A549 (cell line): ENCODE measurements at regions not wholly inside any gene's neighbourhood (a gene's known extent, or its start where the extent isn't known, plus 50 kb on each side); places are given as distances from the start of the nearest gene placed in this dataset.

Experiments used
- ATAC-seq, 2 experiments: fragments of 200-7000 bp in 1 of 2; fragments of >200 bp in 1 of 2; cut with Nextera tagmentation in 1 of 2; cut with Tn5 transposase in 1 of 2; 3 replicates each; pipeline versions ENCODE4 v1.8.0 to v1.9.1; 2018 to 2020; ENCODE audit warnings: mild to moderate bottlenecking in 1 of 2, moderate library complexity in 1 of 2
- CTCF ChIA-PET: fragments of 300-600 bp; sonication (Branson Sonifier 250); formaldehyde crosslinking; extraction: SDS; loops from one replicate; lab custom pipeline; 2021; ENCODE audit warnings: antibody characterized with exemption, inconsistent platforms; lab: Yijun Ruan, JAX
- POLR2A ChIA-PET: fragments of 350-600 bp; formaldehyde crosslinking; extraction: SDS; loops from one replicate; lab custom pipeline; 2021; ENCODE audit warnings: antibody characterized with exemption, inconsistent platforms; lab: Yijun Ruan, JAX
- DNase-seq, 2 experiments: peaks; one replicate each; pipeline versions ENCODE4 v3.0.0 to v3.0.0-alpha.2; 2011 to 2016; ENCODE audit warnings: low read depth in 1 of 2, low spot score in 1 of 2
- FAIRE-seq: peaks from 2 replicates; lab custom pipeline; 2011; peaks lifted over from hg19 to GRCh38; lab: Jason Lieb, UNC
- H3K27ac ChIP-seq, 2 experiments: fragments of >200 bp; sonication (Bioruptor Twin); formaldehyde crosslinking; 3 replicates each; pipeline ENCODE4 v1.5.1; 2016 to 2017
- H3K4me1 ChIP-seq: fragments of >200 bp; sonication (Bioruptor Twin); formaldehyde crosslinking; 3 replicates; pipeline ENCODE4 v1.6.1; 2016
- H3K4me2 ChIP-seq: fragments of >200 bp; sonication (Bioruptor Twin); formaldehyde crosslinking; 3 replicates; pipeline ENCODE4 v1.6.1; 2016
- H3K4me3 ChIP-seq: fragments of >200 bp; sonication (Bioruptor Twin); formaldehyde crosslinking; 3 replicates; pipeline ENCODE4 v1.5.1; 2016
- H3K9me3 ChIP-seq: fragments of >200 bp; sonication (Bioruptor Twin); formaldehyde crosslinking; 3 replicates; pipeline ENCODE4 v1.6.1; 2016
- BCL3 ChIP-seq: fragments of >200 bp; sonication (Bioruptor Twin); formaldehyde crosslinking; IDR thresholded peaks from 3 replicates; pipeline ENCODE4 v1.6.1; 2016
- BHLHE40 ChIP-seq: IDR thresholded peaks from 2 replicates; pipeline ENCODE4 v1.6.1; 2012; ENCODE audit warnings: low read depth, low read length, inconsistent platforms
- CBX2 ChIP-seq: fragments of 200-600 bp; sonication (generic); IDR thresholded peaks from 2 replicates; pipeline ENCODE4 v1.6.1; 2016; ENCODE audit warnings: low read depth, mild to moderate bottlenecking, borderline replicate concordance
- CBX8 ChIP-seq: fragments of 200-600 bp; sonication (generic); IDR thresholded peaks from 2 replicates; pipeline ENCODE4 v1.6.1; 2016
- EP300 ChIP-seq, 2 experiments: fragments of >200 bp; sonication (Bioruptor Twin); formaldehyde crosslinking; IDR thresholded peaks; 2 replicates in 1 of 2; 3 replicates in 1 of 2; pipeline ENCODE4 v1.6.1; 2016 to 2017
- ESRRA ChIP-seq: fragments of 150-350 bp; IDR thresholded peaks from 2 replicates; pipeline ENCODE4 v1.6.1; 2014; ENCODE audit warnings: mild to moderate bottlenecking, low read length, borderline replicate concordance
- FOSB ChIP-seq: fragments of 250-450 bp; sonication (Bioruptor Pico); IDR thresholded peaks from 2 replicates; pipeline ENCODE4 v1.5.0; 2020; ENCODE audit warnings: mild to moderate bottlenecking, moderate library complexity
- FOSL2 ChIP-seq, 2 experiments: fragments of 450-650 bp in 1 of 2; fragments of >200 bp in 1 of 2; sonication (Bioruptor Twin) in 1 of 2; formaldehyde crosslinking; IDR thresholded peaks; 2 replicates each; pipeline versions ENCODE4 v1.5.0 to v1.6.1; 2016 to 2020; ENCODE audit warnings: mild to moderate bottlenecking in 1 of 2, moderate library complexity in 1 of 2
- FOXS1 ChIP-seq: fragments of 250-450 bp; sonication (Bioruptor Pico); IDR thresholded peaks from 2 replicates; pipeline ENCODE4 v1.5.0; 2020; ENCODE audit warnings: mild to moderate bottlenecking, moderate library complexity
- HDAC2 ChIP-seq: fragments of 200-600 bp; sonication (generic); IDR thresholded peaks from 2 replicates; pipeline ENCODE4 v1.6.1; 2016
- HEYL ChIP-seq: fragments of 250-450 bp; sonication (Bioruptor Pico); IDR thresholded peaks from 2 replicates; pipeline ENCODE4 v1.8.0; 2021; ENCODE audit warnings: mild to moderate bottlenecking, moderate library complexity
- JUN ChIP-seq, 2 experiments: fragments of >200 bp; sonication (Bioruptor Twin); formaldehyde crosslinking; IDR thresholded peaks; 2 replicates in 1 of 2; 3 replicates in 1 of 2; pipeline ENCODE4 v1.6.1; 2016 to 2017
- KDM1A ChIP-seq: fragments of 200-600 bp; sonication (generic); IDR thresholded peaks from 2 replicates; pipeline ENCODE4 v1.6.1; 2016; ENCODE audit warnings: low read depth, mild to moderate bottlenecking
- KDM5A ChIP-seq: fragments of 200-600 bp; sonication (generic); IDR thresholded peaks from 2 replicates; pipeline ENCODE4 v1.6.1; 2016; ENCODE audit warnings: antibody characterized with exemption, mild to moderate bottlenecking
- MAFK ChIP-seq: fragments of 450-650 bp; IDR thresholded peaks from 2 replicates; pipeline ENCODE4 v1.6.1; 2014; ENCODE audit not compliant: partially characterized antibody
- MAZ ChIP-seq: fragments of 150-350 bp; IDR thresholded peaks from 2 replicates; pipeline ENCODE4 v1.6.1; 2014; ENCODE audit warnings: antibody characterized with exemption, low read depth, low read length, borderline replicate concordance
- MYC ChIP-seq: IDR thresholded peaks from 2 replicates; pipeline ENCODE4 v1.6.1; 2012; ENCODE audit warnings: mild to moderate bottlenecking, inconsistent platforms, low read length, improper control_type of control experiment, borderline replicate concordance
- NFE2L2 ChIP-seq: fragments of 150-350 bp; conservative IDR thresholded peaks from 2 replicates; pipeline ENCODE4 v1.6.1; 2014; ENCODE audit warnings: low read length
- NR3C1 ChIP-seq: fragments of >200 bp; sonication (Bioruptor Twin); formaldehyde crosslinking; IDR thresholded peaks from 3 replicates; pipeline ENCODE4 v1.6.1; 2017
- PHF8 ChIP-seq: fragments of 200-600 bp; sonication (generic); IDR thresholded peaks from 2 replicates; pipeline ENCODE4 v1.6.1; 2016; ENCODE audit warnings: low read depth, mild to moderate bottlenecking, antibody characterized with exemption, moderate library complexity, borderline replicate concordance
- RARB ChIP-seq: fragments of 250-450 bp; sonication (Bioruptor Pico); IDR thresholded peaks from 2 replicates; pipeline ENCODE4 v1.8.0; 2021; ENCODE audit warnings: mild to moderate bottlenecking, moderate library complexity
- RCOR1 ChIP-seq: fragments of 150-350 bp; IDR thresholded peaks from 2 replicates; pipeline ENCODE4 v1.6.1; 2014; ENCODE audit warnings: antibody characterized with exemption, low read length, low read depth
- RFX5 ChIP-seq: fragments of 450-650 bp; IDR thresholded peaks from 2 replicates; pipeline ENCODE4 v1.7.1; 2014; ENCODE audit warnings: antibody characterized with exemption, mild to moderate bottlenecking, moderate library complexity
- SMC3 ChIP-seq: fragments of >200 bp; sonication (Bioruptor Twin); formaldehyde crosslinking; IDR thresholded peaks from 3 replicates; pipeline ENCODE4 v1.6.1; 2018; ENCODE audit warnings: inconsistent platforms
- TFCP2L1 ChIP-seq: fragments of 250-450 bp; sonication (Bioruptor Pico); IDR thresholded peaks from 2 replicates; pipeline ENCODE4 v1.5.0; 2021; ENCODE audit warnings: mild to moderate bottlenecking
- USF2 ChIP-seq: fragments of 450-650 bp; IDR thresholded peaks from 2 replicates; pipeline ENCODE4 v1.6.1; 2014; ENCODE audit warnings: antibody characterized with exemption
- ZNF302 ChIP-seq: fragments of 250-450 bp; sonication (Bioruptor Pico); IDR thresholded peaks from 2 replicates; pipeline ENCODE4 v1.9.0; 2021; ENCODE audit warnings: inconsistent platforms, mild to moderate bottlenecking, moderate library complexity
- ZSCAN20 ChIP-seq: fragments of 250-450 bp; sonication (Bioruptor Pico); IDR thresholded peaks from 2 replicates; pipeline ENCODE4 v1.8.0; 2022; ENCODE audit warnings: mild to moderate bottlenecking, moderate library complexity
- WGBS: methylation state at CpG from one replicate; pipeline ENCODE4 v1.1.6; 2017; ENCODE audit errors: missing lambda C conversion rate; 5-methylcytosine and 5-hydroxymethylcytosine counted together
- TF ChIP-seq, protein P1 (sequence below): fragments of 150-350 bp; IDR thresholded peaks from 2 replicates; pipeline ENCODE4 v1.6.1; 2014; ENCODE audit warnings: low read depth, mild to moderate bottlenecking, low read length
- TF ChIP-seq, protein P2 (sequence below): fragments of >200 bp; sonication (Bioruptor Twin); formaldehyde crosslinking; IDR thresholded peaks from 3 replicates; pipeline ENCODE4 v1.5.1; 2016

GRCh38 chrX:13934731-13935130, 95.0 kb downstream of the GEMIN8 start (continued):
- TF ChIP-seq BHLHE40: no peak
- TF ChIP-seq RFX5: no peak
- TF ChIP-seq MYC: no peak
- no peak for TF ChIP-seq PHF8
- no peak for TF ChIP-seq FOXS1 (CRISPR knock-in tag)
- no peak for TF ChIP-seq RCOR1
- no peak for TF ChIP-seq ZNF302

DNA sequence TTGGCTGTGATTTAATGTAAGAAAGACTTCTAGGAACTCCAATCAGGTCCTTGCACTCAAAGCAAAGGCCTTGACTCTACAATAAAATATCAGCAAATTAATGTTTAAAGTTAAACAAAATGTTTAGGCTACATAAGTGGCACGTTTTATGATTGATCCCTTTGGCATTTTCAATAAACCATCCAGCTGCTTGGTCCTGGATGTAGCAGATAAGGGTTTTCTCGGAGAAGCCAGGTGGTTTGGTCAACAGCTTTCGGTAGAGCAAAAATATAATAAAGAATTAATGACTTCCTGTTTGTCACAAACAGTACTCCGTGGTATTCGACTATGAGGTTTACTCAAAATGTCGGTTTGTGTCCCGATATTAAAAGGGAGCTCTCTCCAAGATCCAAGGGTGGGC, 95.8 kb downstream of the GEMIN8 start:
- 56% methylated on average over 7 of the region's 7 CpGs for WGBS
- ChIA-PET POLR2A (no interaction called here), CTCF (no interaction called here)
- H3K9me3 ChIP-seq: no peaks in the 10 kb centered on the region
- TF ChIP-seq RARB (CRISPR knock-in tag) (no peak), HEYL (no peak), KDM1A (no peak)
- no peak overlapping the region for H3K4me2 ChIP-seq
- ATAC-seq: no peak
- H3K27ac ChIP-seq: no peak overlapping the region
- H3K4me1 ChIP-seq: no peaks in the 10 kb centered on the region
- FAIRE-seq: peak; percentile 13
- DNase-seq: no peak
- H3K4me3 ChIP-seq: no peak overlapping the region

DNA sequence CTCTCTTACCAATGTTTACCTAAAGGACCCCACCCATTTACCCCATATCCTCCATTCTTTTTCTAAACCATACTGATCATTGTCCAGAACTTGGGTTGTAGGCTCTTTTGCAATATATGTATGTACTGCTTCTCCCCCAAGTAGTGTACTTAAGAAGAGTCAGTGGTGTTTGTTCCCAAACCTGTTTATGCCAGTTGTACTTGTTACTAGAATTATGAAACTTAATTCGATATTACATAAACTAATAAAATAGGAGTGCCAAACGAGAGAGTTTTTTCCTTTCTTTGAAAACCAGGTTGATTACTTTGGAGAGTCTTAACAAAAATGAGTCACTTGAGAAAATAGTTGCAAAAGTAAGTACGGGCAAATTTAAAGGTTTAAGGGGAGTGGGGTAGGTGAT, 96.3 kb downstream of the GEMIN8 start:
- TF ChIP-seq NR3C1 (no peak), FOSL2 (IDR thresholded peaks at IDR 0.05) (no peak), FOSL2 (CRISPR knock-in tag; IDR thresholded peaks at IDR 0.05) (no peak), FOSB (CRISPR knock-in tag) (no peak), CBX8 (no peak), ZSCAN20 (CRISPR knock-in tag) (no peak), SMC3 (no peak), NFE2L2 (no peak), PHF8 (no peak), MYC (no peak), JUN (IDR thresholded peaks at IDR 0.05) (no peak), EP300 (IDR thresholded peaks at IDR 0.05) (no peak), MAZ (no peak), CBX2 (no peak), USF2 (no peak), TFCP2L1 (CRISPR knock-in tag) (no peak)
- TF ChIP-seq, protein P1, sequence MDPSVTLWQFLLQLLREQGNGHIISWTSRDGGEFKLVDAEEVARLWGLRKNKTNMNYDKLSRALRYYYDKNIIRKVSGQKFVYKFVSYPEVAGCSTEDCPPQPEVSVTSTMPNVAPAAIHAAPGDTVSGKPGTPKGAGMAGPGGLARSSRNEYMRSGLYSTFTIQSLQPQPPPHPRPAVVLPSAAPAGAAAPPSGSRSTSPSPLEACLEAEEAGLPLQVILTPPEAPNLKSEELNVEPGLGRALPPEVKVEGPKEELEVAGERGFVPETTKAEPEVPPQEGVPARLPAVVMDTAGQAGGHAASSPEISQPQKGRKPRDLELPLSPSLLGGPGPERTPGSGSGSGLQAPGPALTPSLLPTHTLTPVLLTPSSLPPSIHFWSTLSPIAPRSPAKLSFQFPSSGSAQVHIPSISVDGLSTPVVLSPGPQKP: no peak
- Histone ChIP-seq H3K4me3 (no peak overlapping the region), H3K4me2 (no peak overlapping the region), H3K4me1 (no peaks in the 10 kb centered on the region), H3K9me3 (no peaks in the 10 kb centered on the region), H3K27ac (no peak overlapping the region)
- POLR2A ChIA-PET: no interaction called here
- ATAC-seq: no peak
- CTCF ChIA-PET: no interaction called here
- 13% methylated on average over 3 of the region's 3 CpGs for WGBS
- DNase-seq: no peak
- peak; percentile 86 for FAIRE-seq

DNA sequence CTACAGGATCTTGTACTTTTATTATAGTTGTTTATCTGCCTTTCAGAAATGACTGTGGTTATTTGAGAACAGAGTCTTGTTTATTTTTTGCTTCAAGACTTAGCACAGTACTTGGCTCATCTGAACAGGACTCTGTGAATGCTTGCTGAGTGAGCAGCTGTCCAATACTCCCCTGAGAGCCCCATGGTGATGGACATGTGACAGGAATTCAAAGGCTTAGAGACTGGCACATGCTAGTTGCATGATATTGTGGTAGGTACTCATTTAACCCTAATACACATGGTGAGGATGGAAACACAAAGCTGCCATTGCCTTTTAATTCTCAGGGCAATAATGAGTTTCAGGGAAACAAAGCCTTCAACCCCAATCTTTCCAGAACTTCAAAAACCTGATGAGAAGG, 97.3 kb downstream of the GEMIN8 start:
- no peak overlapping the region for H3K4me2 ChIP-seq
- POLR2A ChIA-PET: no interaction called here
- H3K4me3 ChIP-seq: no peak overlapping the region
- no peaks in the 10 kb centered on the region for H3K4me1 ChIP-seq
- no peak for DNase-seq
- FAIRE-seq: peak; percentile 7
- no peaks in the 10 kb centered on the region for H3K9me3 ChIP-seq
- H3K27ac ChIP-seq: no peak overlapping the region
- ATAC-seq: no peak
- CTCF ChIA-PET: no interaction called here
- TF ChIP-seq MAFK (no peak), RFX5 (no peak), BCL3 (no peak), KDM5A (no peak), PHF8 (no peak), HEYL (no peak), ESRRA (no peak), FOSB (CRISPR knock-in tag) (no peak), HDAC2 (no peak)
- TF ChIP-seq, protein P2, sequence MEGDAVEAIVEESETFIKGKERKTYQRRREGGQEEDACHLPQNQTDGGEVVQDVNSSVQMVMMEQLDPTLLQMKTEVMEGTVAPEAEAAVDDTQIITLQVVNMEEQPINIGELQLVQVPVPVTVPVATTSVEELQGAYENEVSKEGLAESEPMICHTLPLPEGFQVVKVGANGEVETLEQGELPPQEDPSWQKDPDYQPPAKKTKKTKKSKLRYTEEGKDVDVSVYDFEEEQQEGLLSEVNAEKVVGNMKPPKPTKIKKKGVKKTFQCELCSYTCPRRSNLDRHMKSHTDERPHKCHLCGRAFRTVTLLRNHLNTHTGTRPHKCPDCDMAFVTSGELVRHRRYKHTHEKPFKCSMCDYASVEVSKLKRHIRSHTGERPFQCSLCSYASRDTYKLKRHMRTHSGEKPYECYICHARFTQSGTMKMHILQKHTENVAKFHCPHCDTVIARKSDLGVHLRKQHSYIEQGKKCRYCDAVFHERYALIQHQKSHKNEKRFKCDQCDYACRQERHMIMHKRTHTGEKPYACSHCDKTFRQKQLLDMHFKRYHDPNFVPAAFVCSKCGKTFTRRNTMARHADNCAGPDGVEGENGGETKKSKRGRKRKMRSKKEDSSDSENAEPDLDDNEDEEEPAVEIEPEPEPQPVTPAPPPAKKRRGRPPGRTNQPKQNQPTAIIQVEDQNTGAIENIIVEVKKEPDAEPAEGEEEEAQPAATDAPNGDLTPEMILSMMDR: no peak
